Omental fat pad (tissue), 3 donors: ENCODE measurements at regions not wholly inside any gene's neighbourhood (a gene's known extent, or its start where the extent isn't known, plus 50 kb on each side); places are given as distances from the start of the nearest gene placed in this dataset.

Source experiments
- ATAC-seq: fragments of 150-250 bp; one replicate; pipeline ENCODE4 v1.9.1; 2016; ENCODE audit warnings: mild to moderate bottlenecking, moderate library complexity; ENCODE audit not compliant: low FRiP score
- DNase-seq: peaks from one replicate; pipeline ENCODE4 v3.0.0-alpha.2; 2019; ENCODE audit warnings: low spot score
- TF ChIP-seq, protein P1 (sequence below), 3 donors: fragments of 450-650 bp; IDR thresholded peaks; one replicate each; pipeline ENCODE4 v1.5.1; 2016 to 2017; ENCODE audit warnings: antibody characterized with exemption in 3 of 3, mild to moderate bottlenecking in 3 of 3, moderate library complexity in 2 of 3

DNA sequence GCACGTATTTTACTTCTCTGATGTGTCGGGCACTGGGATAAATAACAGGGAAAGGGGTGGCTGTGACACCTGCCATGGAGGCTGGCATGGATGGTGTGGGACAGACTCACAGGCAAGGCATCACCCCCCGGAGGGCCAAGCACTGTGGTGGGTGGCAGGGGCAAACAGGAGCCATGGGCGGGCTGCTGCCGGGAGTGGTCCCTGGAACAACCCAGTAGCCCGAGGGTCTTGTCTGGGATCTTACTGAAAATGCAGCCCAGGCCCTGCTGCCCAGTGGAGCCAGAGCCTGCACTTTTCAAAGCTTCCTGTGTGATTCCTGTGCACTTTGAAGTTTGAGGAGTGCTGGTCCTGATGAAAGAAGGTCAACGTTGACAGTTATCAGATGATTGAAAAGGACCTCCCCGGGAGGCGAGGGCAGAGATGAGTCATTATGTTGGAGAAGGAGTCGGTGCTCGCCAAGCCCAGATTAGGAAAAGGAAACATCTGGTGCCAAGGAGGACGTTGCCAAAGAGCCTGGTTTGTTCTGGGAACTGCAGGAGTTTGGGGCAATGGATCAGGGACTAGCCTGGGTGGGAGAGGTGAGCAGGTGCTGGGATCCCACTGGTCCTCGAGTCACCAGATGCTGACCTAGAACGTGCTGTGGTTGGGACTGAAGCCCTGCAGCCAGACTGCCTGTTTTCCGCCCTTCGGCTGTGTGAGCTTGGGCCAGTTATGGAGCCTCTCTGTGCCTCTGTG, 130.0 kb upstream of the GGTLC1 start:
- ATAC-seq, result peak; percentile 57
- no peak for DNase-seq
- TF ChIP-seq, protein P1, sequence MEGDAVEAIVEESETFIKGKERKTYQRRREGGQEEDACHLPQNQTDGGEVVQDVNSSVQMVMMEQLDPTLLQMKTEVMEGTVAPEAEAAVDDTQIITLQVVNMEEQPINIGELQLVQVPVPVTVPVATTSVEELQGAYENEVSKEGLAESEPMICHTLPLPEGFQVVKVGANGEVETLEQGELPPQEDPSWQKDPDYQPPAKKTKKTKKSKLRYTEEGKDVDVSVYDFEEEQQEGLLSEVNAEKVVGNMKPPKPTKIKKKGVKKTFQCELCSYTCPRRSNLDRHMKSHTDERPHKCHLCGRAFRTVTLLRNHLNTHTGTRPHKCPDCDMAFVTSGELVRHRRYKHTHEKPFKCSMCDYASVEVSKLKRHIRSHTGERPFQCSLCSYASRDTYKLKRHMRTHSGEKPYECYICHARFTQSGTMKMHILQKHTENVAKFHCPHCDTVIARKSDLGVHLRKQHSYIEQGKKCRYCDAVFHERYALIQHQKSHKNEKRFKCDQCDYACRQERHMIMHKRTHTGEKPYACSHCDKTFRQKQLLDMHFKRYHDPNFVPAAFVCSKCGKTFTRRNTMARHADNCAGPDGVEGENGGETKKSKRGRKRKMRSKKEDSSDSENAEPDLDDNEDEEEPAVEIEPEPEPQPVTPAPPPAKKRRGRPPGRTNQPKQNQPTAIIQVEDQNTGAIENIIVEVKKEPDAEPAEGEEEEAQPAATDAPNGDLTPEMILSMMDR (IDR thresholded peaks at IDR 0.05), result no peak

DNA sequence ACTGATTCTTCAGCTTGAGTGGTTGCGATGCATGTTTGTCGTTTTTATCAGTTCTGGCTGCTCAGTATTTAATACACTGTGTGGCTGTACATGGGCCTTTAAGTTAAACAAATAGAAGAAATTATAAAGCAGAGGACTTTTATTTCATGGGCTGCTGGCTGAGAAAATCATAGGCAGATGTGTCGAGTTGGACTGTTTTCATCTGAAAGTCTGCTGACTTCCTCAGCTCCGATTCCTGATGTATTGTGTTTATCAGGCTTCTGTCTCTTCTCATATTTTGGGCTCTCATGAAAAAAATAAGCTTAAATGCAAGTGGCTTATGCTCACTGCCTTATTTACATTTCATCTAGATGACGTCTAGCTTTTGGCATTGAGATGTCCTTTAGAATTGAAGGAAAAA, 129.5 kb upstream of the GGTLC1 start:
- no peak for DNase-seq
- ATAC-seq, result no peak

DNA sequence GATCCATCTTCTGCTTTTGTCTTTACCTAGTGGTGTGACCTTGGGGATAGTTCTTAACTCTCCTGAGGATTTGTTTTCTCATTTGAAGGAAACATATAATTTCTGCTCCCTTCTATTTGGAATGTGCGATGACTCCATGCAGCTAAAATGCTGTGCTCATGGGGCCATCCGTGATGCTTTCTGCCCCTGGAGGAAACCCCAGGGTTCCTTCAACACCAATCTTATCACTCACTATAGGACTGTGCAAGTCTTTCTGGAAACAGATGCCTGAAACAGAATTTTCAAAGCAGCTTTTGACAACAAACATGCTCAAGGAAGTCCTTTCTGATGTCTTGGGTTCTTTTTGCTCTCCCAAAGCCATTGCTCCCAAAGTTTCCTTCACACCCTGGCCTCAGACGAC, 128.8 kb upstream of the GGTLC1 start:
- TF ChIP-seq, protein P1 (IDR thresholded peaks at IDR 0.05), result no peak
- ATAC-seq (no peak), DNase-seq (no peak)

More for the DNA sequence above, 129.5 kb upstream of the GGTLC1 start:
- TF ChIP-seq, protein P1 (IDR thresholded peaks at IDR 0.05), result no peak

DNA sequence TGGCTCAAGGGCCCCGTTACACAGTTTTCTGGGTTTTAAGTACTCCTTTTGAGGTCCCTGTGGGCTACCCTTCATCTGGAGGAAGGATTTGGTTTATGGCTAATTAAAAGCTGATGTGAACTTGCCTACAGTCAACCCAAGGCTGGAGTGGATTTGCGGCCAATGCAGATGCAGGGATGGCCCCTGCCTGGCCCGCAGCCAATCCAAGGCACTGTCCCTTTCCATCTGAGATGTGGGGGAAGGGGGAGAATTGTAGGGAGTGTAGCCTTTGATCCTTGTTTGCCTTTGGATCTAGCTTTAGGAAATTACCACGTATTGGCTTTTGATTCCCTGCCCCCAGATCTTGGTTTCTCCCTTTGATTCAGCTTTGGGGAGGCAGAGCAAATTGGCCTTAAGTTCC, 128.0 kb upstream of the GGTLC1 start:
- DNase-seq (no peak), ATAC-seq (no peak)
- TF ChIP-seq, protein P1 (IDR thresholded peaks at IDR 0.05), result no peak

DNA sequence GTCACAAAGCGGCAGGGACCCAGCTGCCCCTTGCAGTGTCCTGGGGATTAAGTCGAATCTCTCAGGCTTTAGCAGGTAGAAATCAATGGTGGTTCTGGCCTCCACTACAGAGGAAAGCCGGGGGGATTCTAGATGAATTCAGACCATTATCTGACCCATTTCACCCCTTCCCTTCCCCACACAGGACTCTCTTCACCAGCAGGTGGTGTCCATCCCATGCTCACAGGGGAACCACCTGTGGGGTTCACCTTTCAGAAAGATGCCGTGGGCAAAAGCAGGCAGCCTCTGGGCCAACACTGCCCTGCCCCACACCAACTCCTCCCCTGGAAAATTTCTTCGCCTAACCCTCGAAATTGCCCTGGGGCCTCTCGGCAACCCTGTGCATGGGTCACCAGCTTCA, 123.8 kb upstream of the GGTLC1 start:
- TF ChIP-seq, protein P1 (IDR thresholded peaks at IDR 0.05), result no peak
- DNase-seq (no peak), ATAC-seq (no peak)

DNA sequence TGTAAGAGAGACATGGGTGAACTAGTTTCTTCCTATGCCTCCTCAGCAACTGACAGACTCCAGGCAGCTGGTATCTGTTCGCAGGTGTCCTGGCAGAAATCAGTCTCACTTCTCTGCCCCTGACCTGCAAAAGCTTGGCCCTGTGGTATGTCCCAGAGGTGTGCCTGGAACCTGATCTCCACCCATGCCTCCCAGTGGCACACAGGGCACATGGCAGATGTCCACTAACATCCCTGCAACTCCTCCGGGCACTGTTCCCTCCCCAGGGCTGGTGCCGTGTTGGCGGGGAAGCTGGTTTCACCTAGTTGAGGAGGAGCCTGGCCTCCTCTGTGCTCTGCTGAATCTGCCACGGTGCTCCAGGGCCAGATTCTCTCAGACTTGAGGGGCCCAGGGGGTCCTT, 123.3 kb upstream of the GGTLC1 start:
- TF ChIP-seq, protein P1 (IDR thresholded peaks at IDR 0.05), result no peak
- DNase-seq (no peak), ATAC-seq (no peak)

DNA sequence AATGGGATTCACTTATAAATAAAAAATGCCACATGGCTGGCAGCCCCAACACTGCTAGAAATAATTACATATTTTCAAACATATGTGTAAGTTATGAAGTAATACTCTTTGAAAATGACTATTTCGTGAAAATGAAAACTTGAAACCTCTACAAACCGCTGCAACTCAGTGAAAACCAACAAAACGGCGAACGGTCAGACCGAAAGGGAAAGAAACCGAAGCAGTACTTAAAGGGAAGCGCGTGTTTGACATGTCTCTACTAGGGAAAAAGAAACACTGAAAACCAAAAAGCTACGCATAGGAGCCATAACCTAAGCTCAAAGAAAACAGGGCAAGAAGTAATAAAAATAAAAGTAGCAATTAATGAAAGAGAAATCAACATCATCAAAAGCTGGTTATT, 121.0 kb upstream of the GGTLC1 start:
- TF ChIP-seq, protein P1 (IDR thresholded peaks at IDR 0.05), result no peak
- DNase-seq (no peak), ATAC-seq (no peak)
